ENCODE measurements at regions not wholly inside any gene's neighbourhood (a gene's known extent, or its start where the extent isn't known, plus 50 kb on each side); places are given as distances from the start of the nearest gene placed in this dataset.
"Not testable (repeated sequence)": the region's sequence is repeated elsewhere in the genome, so short reads cannot be mapped to it uniquely, and the experiment has no call there.

DNA sequence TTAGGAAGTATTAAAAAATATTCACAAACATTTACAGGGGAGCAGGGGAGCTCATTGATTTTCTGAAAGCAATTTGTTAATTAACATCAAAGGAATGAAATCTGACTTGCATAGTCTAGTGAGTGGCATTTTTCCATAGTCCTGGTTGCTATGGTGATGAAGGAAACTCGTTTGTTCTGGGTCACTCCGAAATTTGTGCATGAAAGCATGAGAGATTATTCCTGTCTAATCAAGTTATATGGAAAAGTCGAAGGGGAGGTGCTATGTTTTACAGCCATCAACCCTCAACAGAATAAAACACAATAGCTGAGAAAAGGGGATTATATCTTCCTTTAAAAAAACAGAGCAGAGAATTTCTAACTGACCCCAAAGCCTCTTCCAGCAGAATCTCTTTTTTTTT is 1495.7 kb upstream of the WWC1 start:
- TF ChIP-seq, protein P1, sequence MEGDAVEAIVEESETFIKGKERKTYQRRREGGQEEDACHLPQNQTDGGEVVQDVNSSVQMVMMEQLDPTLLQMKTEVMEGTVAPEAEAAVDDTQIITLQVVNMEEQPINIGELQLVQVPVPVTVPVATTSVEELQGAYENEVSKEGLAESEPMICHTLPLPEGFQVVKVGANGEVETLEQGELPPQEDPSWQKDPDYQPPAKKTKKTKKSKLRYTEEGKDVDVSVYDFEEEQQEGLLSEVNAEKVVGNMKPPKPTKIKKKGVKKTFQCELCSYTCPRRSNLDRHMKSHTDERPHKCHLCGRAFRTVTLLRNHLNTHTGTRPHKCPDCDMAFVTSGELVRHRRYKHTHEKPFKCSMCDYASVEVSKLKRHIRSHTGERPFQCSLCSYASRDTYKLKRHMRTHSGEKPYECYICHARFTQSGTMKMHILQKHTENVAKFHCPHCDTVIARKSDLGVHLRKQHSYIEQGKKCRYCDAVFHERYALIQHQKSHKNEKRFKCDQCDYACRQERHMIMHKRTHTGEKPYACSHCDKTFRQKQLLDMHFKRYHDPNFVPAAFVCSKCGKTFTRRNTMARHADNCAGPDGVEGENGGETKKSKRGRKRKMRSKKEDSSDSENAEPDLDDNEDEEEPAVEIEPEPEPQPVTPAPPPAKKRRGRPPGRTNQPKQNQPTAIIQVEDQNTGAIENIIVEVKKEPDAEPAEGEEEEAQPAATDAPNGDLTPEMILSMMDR (IDR thresholded peaks at IDR 0.05; ENCODE audit: extremely low read depth, missing control alignments) = no peak
- DNase-seq (ENCODE audit: low spot score) = no peak

GRCh38 chr5:166803058-166803457 is 1488.4 kb upstream of the WWC1 start:
- no peak for DNase-seq (ENCODE audit: low spot score)
- TF ChIP-seq, protein P1 (IDR thresholded peaks at IDR 0.05; ENCODE audit: extremely low read depth, missing control alignments) = no peak

GRCh38 chr5:166804223-166804622 is 1487.2 kb upstream of the WWC1 start:
- DNase-seq (ENCODE audit: low spot score) = not testable (repeated sequence)

DNA sequence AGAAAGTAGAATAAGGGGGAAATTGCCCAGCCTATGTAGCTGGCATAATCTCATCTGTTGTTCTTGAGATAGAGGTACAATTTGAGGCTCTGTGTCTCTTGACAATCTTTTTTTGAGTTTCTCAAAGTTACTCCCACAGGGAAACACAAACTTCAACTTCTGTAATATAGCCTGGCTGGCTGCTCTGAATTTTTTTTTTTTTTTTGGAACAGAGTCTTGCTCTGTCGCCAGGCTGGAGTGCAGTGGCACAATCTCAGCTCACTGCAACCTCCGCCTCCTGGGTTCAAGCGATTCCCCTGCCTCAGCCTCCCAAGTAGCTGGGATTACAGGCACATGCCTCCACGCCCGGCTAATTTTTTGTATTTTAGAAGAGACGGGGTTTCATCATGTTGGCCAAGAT is 1486.8 kb upstream of the WWC1 start:
- not testable (repeated sequence) for DNase-seq (ENCODE audit: low spot score)

DNA sequence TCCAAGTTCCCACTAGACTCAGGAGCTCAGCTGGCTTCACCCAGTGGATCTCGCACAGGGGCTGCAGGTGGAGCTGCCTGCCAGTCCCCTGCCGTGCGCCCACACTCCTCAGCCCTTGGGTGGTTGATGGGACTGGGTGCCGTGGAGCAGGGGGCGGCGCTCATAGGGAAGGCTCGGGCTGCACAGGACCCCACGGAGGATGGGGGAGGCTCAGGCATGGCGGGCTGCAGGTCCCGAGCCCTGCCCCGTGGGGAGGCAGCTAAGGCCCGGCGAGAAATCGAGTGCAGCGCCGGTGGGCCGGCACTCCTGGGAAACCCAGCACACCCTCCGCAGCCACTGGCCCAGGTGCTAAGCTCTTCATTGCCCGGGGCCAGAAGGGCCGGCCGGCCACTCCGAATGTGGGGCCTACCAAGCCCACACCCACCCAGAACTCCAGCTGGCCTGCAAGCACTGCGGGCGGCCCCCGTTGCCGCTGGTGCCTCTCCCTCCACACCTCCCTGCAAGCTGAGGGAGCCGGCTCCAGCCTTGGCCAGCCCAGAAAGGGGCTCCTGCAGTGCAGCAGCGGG is 1481.3 kb upstream of the WWC1 start:
- not testable (repeated sequence) for DNase-seq (ENCODE audit: low spot score)

DNA sequence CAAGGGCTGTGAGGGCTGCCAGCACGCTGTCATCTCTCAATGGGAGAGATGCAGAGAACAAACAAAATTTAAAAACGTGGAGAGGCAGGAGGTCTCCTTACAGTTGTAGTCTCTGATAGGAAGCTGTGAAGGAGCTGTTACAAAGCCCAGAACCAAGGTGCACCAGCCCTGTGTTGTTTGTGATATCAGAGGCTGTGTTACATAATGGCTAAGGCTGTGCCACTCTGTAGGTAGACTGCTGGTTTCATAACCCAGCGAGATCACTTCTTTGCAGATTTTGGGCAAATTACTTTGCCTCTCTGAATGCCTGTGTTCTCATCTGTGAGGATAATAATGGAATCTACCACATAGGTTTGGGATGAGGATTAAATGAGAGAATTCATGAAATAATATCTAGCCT is 1480.7 kb upstream of the WWC1 start:
- TF ChIP-seq, protein P1 (IDR thresholded peaks at IDR 0.05; ENCODE audit: extremely low read depth, missing control alignments) = no peak
- no peak for DNase-seq (ENCODE audit: low spot score)

DNA sequence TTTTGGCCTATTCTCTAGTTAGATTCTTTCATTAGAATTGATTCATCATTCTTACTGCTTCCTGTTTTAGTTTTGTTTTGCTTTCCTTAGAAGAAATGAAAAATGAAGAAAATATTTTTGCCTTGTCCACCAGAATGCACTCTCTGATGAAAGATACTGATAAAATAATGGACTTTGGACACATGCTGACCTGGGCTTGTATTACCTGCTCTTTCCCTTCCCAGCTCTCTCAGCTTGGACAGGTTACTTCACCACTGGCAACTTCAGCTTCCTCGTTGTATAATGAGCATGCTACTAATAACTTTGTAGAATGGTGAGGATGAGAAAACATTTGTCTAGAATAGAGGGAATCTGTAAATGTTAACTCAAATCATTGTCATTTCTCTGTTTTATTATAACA is 1468.1 kb upstream of the WWC1 start:
- no peak for DNase-seq (ENCODE audit: low spot score)
- TF ChIP-seq, protein P1 (IDR thresholded peaks at IDR 0.05; ENCODE audit: extremely low read depth, missing control alignments) = no peak

GRCh38 chr5:166834246-166834645 is 1457.2 kb upstream of the WWC1 start:
- TF ChIP-seq, protein P1 (IDR thresholded peaks at IDR 0.05; ENCODE audit: extremely low read depth, missing control alignments) = no peak
- DNase-seq (ENCODE audit: low spot score) = no peak

DNA sequence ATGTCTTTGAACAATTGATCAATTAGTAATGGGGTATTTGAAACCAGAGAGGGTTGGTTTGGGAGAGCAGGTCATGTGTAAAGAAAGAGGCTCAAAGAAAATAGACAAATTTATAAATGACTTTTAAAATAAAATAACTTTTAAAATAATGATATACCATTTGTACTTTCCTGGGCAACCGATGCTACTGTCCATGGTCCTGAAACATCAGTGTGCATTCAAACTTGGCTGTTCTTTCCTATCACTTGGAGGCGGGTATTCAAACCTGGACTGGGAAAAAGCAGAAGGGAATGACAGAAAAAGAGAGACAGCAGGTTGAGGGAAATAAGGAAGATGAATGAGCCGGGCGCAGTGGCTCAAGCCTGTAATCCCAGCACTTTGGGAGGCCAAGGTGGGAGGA is 1446.4 kb upstream of the WWC1 start:
- TF ChIP-seq, protein P1 (IDR thresholded peaks at IDR 0.05; ENCODE audit: extremely low read depth, missing control alignments) = no peak
- DNase-seq (ENCODE audit: low spot score) = peak; percentile 4
